GM18526 (cell line): ENCODE measurements at regions not wholly inside any gene's neighbourhood (a gene's known extent, or its start where the extent isn't known, plus 50 kb on each side); places are given as distances from the start of the nearest gene placed in this dataset.

ENCODE experiments used
- POLR2A ChIP-seq: IDR thresholded peaks from 3 replicates; pipeline ENCODE4 v1.6.1; 2011; ENCODE audit not compliant: insufficient read length; ENCODE audit errors: extremely low read depth

GRCh38 chr20:53662595-53662994, 69.0 kb upstream of the ZNF217 start:
- TF ChIP-seq POLR2A: no peak

GRCh38 chr20:53660947-53661381, 67.3 kb upstream of the ZNF217 start:
- TF ChIP-seq POLR2A: no peak

GRCh38 chr20:53660078-53660909, 66.7 kb upstream of the ZNF217 start:
- peak; percentile 33 for TF ChIP-seq POLR2A

DNA sequence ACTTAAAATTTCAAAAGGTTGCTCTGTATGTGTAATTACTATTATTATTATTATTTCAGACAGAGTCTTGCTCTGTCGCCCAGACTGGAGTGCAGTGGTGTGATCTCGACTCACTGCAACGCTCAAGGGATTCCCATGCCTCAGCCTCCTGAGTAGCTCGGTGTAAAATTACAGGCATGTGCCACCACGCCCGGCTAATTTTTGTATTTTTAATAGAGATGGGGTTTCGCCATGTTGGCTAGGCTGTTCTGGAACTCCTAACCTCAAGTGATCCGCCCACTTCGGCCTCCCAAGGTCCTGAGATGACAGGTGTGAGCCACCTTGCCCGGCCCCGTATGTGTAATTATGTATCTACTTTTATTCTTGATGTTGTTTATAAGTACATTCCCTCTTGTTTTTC, 65.3 kb upstream of the ZNF217 start:
- TF ChIP-seq POLR2A: no peak

DNA sequence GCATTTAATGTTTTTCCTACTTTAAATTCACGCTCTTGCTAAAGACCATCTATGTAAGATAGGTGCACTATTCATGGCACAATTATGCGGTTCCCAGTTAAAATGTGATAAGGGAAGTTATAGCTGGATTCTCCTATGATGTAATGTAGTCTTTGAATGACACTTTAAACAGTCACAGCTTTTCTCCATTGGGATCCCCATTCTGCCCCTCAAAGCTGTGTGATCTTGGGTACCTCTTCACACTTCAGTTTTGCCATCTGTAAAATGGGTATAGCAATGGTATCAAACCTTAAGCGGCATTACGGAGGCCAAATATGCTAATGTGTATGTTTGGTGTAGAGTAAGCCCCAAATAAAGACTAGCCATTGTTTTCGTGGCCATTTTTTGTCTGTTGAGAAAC, 64.7 kb upstream of the ZNF217 start:
- TF ChIP-seq POLR2A: no peak

- no peak for TF ChIP-seq POLR2A
Measured at GRCh38 chr20:53657732-53658131, 64.1 kb upstream of the ZNF217 start.

- no peak for TF ChIP-seq POLR2A
Measured at GRCh38 chr20:53657279-53657678, 63.6 kb upstream of the ZNF217 start.

DNA sequence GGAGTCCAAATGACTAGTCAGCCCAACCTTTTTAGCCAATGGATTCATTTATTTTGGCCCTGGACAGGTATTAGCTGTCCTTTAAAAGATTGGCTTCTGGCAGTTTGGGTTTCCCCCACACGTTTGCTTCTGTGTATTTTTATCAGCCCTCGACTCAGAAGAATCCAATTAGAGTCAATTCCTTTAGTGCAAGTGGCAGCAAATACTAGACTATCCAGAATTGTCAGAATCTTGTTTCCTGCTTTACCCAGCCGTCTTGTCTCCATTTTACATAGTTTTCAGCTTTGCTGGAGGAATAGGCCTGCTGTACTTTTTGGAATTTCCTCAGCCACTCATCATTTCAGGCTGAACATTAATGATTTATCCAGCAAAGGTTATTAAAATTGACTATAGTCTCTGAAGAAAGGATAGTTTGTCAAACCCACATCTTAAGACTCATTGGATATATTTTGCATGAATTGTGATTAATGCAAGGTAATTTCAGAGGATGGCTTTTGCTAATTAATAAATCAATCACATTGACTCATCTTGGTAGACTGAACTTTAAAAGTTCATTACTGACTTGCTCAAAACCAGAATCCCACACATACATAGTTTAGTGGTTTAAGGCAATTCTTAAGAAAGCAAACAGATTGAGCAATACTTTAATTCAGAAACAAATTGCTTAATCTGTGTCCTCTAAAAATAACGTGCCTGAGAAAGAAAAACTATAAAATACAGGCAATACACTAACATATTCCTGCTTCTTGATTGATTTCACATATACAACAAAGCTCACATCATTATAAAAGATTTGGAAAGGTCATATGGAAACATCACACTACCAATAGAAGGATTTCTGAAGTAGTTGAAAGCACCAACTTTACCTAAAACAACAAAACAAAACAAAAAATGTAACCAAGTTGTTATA, 62.9 kb upstream of the ZNF217 start:
- TF ChIP-seq POLR2A: no peak

- no peak for TF ChIP-seq POLR2A
Measured at GRCh38 chr20:53655625-53656292, 62.1 kb upstream of the ZNF217 start.

- no peak for TF ChIP-seq POLR2A
Measured at GRCh38 chr20:53654932-53655624, 61.4 kb upstream of the ZNF217 start.

DNA sequence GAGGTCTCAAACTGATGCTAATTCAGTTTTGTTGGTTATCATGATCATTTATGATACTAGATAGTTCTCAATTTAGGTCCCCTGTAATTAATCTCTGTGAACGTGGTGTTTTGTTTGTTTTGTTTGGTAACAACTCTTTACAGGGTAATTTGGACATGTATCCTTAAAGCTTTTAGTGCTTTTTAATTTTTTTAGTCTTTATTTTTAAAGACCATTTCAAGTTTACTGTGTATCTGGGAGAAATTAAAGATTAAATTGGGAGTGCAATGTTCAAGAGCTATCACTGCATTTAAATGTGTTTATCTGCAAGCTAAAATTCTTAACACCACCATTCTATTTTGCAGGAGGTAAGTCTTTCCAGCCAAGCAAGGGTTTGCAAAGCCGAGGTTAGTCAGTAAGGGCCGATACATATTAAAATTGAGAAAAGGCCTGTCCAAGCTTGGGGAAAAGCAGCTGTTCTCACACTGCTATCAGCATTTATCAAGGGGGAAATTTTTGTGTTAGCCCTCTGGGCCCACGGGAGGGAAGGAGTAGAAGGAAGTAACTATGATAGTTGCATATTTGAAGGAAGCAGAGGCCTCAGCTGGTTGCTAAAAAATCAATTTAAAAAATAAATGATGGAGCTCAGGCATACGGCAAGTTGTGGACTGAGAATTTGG, 59.3 kb upstream of the ZNF217 start:
- TF ChIP-seq POLR2A: no peak

DNA sequence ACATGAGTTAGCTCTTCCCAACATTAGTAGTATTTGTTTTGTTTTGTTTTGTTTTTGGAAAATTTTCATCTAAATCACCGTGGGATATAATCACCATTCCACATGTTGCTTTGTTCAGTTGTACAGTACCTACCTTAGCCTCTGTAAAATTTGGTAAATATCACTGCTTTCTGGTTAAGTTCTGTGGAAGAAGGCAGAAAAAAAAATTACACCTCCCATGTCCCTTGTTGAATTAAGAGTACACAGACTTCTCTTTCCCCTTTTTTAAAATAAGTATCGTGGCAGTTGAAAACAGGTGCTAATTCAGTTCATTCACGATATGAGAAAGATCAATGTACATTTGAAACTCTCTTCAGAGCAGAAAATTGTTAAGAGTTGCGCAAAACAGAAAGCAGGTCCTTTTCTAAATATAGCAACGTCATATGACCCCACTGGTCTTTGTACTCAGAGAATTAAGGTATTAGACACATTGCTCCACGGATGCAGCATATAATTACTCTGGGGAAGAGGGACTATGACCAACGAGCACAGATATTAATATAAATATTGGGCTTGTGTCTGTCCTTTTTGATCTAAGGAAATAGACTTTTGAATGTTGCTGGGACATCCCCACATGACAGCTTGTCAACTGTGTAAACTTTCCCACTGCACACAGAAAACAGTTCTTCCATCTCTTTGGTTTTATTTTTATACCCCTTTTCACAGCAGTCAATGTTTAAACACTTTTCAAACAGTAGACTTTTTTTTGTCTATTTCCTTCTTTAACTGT, 58.6 kb upstream of the ZNF217 start:
- TF ChIP-seq POLR2A: no peak

DNA sequence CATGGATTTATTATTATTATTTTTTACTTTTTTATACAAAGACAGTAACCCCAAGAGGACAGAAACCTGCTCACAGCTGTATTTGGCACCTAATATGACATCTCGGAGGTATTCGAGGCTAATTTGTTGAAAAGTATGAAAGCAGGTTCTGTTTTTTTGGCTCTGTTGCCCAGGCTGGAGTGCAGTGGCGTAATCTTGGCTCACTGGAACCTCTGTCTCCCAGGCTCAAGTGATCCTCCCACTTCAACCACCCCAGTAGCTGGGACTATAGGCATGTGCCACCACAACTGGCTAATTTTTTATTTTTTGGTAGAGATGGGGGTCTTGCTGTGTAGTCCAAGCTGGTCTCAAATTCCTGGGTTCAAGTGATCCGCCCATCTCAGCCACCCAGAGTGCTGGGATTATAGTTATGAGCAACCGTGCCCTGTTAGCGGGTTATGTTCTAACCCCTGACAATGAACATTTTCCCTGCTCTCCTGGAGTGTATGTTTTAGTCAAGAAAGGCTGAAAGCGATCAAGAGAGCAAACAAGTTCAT, 53.7 kb upstream of the ZNF217 start:
- TF ChIP-seq POLR2A: no peak
